ENCODE measurements at regions not wholly inside any gene's neighbourhood (a gene's known extent, or its start where the extent isn't known, plus 50 kb on each side); places are given as distances from the start of the nearest gene placed in this dataset.

GRCh38 chr11:16598032-16598431 lies 140.4 kb upstream of the C11orf58 start:
- Histone ChIP-seq H3K27me3 (ENCODE audit: low read depth, low read length) (no peaks in the 10 kb centered on the region), H3K4me3 (ENCODE audit: low read length) (no peak overlapping the region), H2AFZ (ENCODE audit: low read depth, low read length) (no peak overlapping the region), H3K27ac (ENCODE audit: low read length) (no peak overlapping the region), H3K9ac (ENCODE audit: low read length) (no peak overlapping the region), H3K4me2 (ENCODE audit: low read length) (no peak overlapping the region), H3K9me3 (ENCODE audit: insufficient read depth, low read length) (no peaks in the 10 kb centered on the region), H3K36me3 (replicated peaks; ENCODE audit: low read depth, low read length) (no peaks in the 10 kb centered on the region), H3K79me2 (ENCODE audit: low read length) (no peaks in the 10 kb centered on the region), H4K20me1 (ENCODE audit: insufficient read depth, low read length) (no peaks in the 10 kb centered on the region), H3K4me1 (ENCODE audit: low read length) (peaks cover 6% of the 10 kb centered on the region)
- TF ChIP-seq CTCF (IDR thresholded peaks at IDR 0.05; ENCODE audit: low read depth, low read length) (no peak), EZH2phosphoT487 (IDR thresholded peaks at IDR 0.05; ENCODE audit: low read depth) (no peak)

GRCh38 chr11:16596231-16596630 lies 142.2 kb upstream of the C11orf58 start:
- TF ChIP-seq CTCF (IDR thresholded peaks at IDR 0.05; ENCODE audit: low read depth, low read length) (no peak), EZH2phosphoT487 (IDR thresholded peaks at IDR 0.05; ENCODE audit: low read depth) (no peak)
- Histone ChIP-seq H2AFZ (ENCODE audit: low read depth, low read length) (no peak overlapping the region), H3K4me1 (ENCODE audit: low read length) (peaks cover 6% of the 10 kb centered on the region), H3K4me2 (ENCODE audit: low read length) (no peak overlapping the region), H3K9ac (ENCODE audit: low read length) (no peak overlapping the region), H3K36me3 (replicated peaks; ENCODE audit: low read depth, low read length) (no peaks in the 10 kb centered on the region), H3K4me3 (ENCODE audit: low read length) (no peak overlapping the region), H3K27ac (ENCODE audit: low read length) (no peak overlapping the region), H3K9me3 (ENCODE audit: insufficient read depth, low read length) (no peaks in the 10 kb centered on the region), H4K20me1 (ENCODE audit: insufficient read depth, low read length) (no peaks in the 10 kb centered on the region), H3K27me3 (ENCODE audit: low read depth, low read length) (no peaks in the 10 kb centered on the region), H3K79me2 (ENCODE audit: low read length) (no peaks in the 10 kb centered on the region)

GRCh38 chr11:16591157-16591556 lies 147.3 kb upstream of the C11orf58 start:
- Histone ChIP-seq H3K27me3 (ENCODE audit: low read depth, low read length) (no peaks in the 10 kb centered on the region), H3K4me1 (ENCODE audit: low read length) (no peaks in the 10 kb centered on the region), H3K9ac (ENCODE audit: low read length) (no peak overlapping the region), H3K36me3 (replicated peaks; ENCODE audit: low read depth, low read length) (no peaks in the 10 kb centered on the region), H3K27ac (ENCODE audit: low read length) (no peak overlapping the region), H4K20me1 (ENCODE audit: insufficient read depth, low read length) (no peaks in the 10 kb centered on the region), H3K9me3 (ENCODE audit: insufficient read depth, low read length) (no peaks in the 10 kb centered on the region), H3K4me2 (ENCODE audit: low read length) (no peak overlapping the region), H3K4me3 (ENCODE audit: low read length) (no peak overlapping the region), H2AFZ (ENCODE audit: low read depth, low read length) (no peak overlapping the region), H3K79me2 (ENCODE audit: low read length) (no peaks in the 10 kb centered on the region)
- TF ChIP-seq CTCF (IDR thresholded peaks at IDR 0.05; ENCODE audit: low read depth, low read length), result no peak
- no peak for TF ChIP-seq EZH2phosphoT487 (IDR thresholded peaks at IDR 0.05; ENCODE audit: low read depth)

GRCh38 chr11:16587670-16588069 lies 150.8 kb upstream of the C11orf58 start:
- Histone ChIP-seq H2AFZ (ENCODE audit: low read depth, low read length) (no peak overlapping the region), H3K9ac (ENCODE audit: low read length) (no peak overlapping the region), H3K27me3 (ENCODE audit: low read depth, low read length) (no peaks in the 10 kb centered on the region), H3K36me3 (replicated peaks; ENCODE audit: low read depth, low read length) (no peaks in the 10 kb centered on the region), H3K4me1 (ENCODE audit: low read length) (no peaks in the 10 kb centered on the region), H3K4me3 (ENCODE audit: low read length) (no peak overlapping the region), H3K27ac (ENCODE audit: low read length) (no peak overlapping the region), H3K9me3 (ENCODE audit: insufficient read depth, low read length) (no peaks in the 10 kb centered on the region), H3K4me2 (ENCODE audit: low read length) (no peak overlapping the region), H3K79me2 (ENCODE audit: low read length) (no peaks in the 10 kb centered on the region), H4K20me1 (ENCODE audit: insufficient read depth, low read length) (no peaks in the 10 kb centered on the region)
- TF ChIP-seq EZH2phosphoT487 (IDR thresholded peaks at IDR 0.05; ENCODE audit: low read depth) (no peak), CTCF (IDR thresholded peaks at IDR 0.05; ENCODE audit: low read depth, low read length) (no peak)
